CD4-positive, alpha-beta T cell treated with Interleukin-21 for 1 hour (primary cell): ENCODE measurements at regions not wholly inside any gene's neighbourhood (a gene's known extent, or its start where the extent isn't known, plus 50 kb on each side); places are given as distances from the start of the nearest gene placed in this dataset.

Source experiments
- DNase-seq: peaks from one replicate; pipeline ENCODE4 v3.0.0-alpha.2; 2020

- DNase-seq = no peak
Observed at GRCh38 chr18:4511166-4511565, 56.1 kb upstream of the DLGAP1 start.

GRCh38 chr18:4510711-4511110 is 55.6 kb upstream of the DLGAP1 start:
- DNase-seq = no peak

- DNase-seq = no peak
Observed at GRCh38 chr18:4510160-4510559, 55.1 kb upstream of the DLGAP1 start.
